ENCODE measurements at regions not wholly inside any gene's neighbourhood (a gene's known extent, or its start where the extent isn't known, plus 50 kb on each side); places are given as distances from the start of the nearest gene placed in this dataset.

GRCh38 chr13:44236370-44236769, 137.3 kb upstream of the SERP2 start:
- TF ChIP-seq POLR2A (IDR thresholded peaks at IDR 0.05) (no peak), CTCF (IDR thresholded peaks at IDR 0.05) (no peak), POLR2AphosphoS5 (IDR thresholded peaks at IDR 0.05) (peak in 2 of 3 donors; percentile 21 to 24)
